ENCODE measurements at regions not wholly inside any gene's neighbourhood (a gene's known extent, or its start where the extent isn't known, plus 50 kb on each side); places are given as distances from the start of the nearest gene placed in this dataset.
"Not testable (repeated sequence)": the region's sequence is repeated elsewhere in the genome, so short reads cannot be mapped to it uniquely, and the experiment has no call there.

DNA sequence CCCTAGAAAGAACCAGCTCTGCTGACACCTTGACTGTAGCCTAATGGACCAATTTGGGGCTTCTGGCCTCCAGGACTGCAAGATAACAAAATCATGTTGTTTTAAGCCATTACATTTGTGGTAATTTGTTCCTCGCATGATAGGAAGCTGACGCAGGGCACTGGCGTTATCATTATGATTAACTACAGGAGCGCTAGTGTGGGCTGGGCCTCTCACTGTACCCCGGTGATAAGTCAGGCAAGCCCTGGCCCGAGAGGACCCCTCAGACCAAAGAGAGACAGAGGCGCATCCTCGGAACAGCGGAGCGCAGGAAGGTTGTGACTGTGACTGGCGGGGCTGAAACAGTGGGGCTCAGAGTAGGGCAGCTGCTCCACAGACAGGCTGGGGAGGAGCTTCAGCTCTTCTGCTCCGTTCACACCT is 150.3 kb upstream of the CHST15 start:
- Histone ChIP-seq H3K9ac (ENCODE audit: low read length in 2 of 2) (no peak overlapping the region), H3K27ac (ENCODE audit: low read length) (no peak overlapping the region), H3K36me3 (ENCODE audit: control insufficient read depth in 2 of 2, insufficient read depth in 2 of 2, low read length in 2 of 2) (no peaks in the 10 kb centered on the region), H3K27me3 (ENCODE audit: control insufficient read depth in 1 of 2, insufficient read depth in 2 of 2, low read length in 2 of 2) (no peaks in the 10 kb centered on the region), H3K4me3 (ENCODE audit: low read length in 2 of 2) (no peak overlapping the region), H3K9me3 (ENCODE audit: control insufficient read depth in 2 of 2, low read length in 2 of 2) (no peaks in the 10 kb centered on the region), H3K4me1 (ENCODE audit: control insufficient read depth, insufficient read depth, low read length) (no peaks in the 10 kb centered on the region)

DNA sequence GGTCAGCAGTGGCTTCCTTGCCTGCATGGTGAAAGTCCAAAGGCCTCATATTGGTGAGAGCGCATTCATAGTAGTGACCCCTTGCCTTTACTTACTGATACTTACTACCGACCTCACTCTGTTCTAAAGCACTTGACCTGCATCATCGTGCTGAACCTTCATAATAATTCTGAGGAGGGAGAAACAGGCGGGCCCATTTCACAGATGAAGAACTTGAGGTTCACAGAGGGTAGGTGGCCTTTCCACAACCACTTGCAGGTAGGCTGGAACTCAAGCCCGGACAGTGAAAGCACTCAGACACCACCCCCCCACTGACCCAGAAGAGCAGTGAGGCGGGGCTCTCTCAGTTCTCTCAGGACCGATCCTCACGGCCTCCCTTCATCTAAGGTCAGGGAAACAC is 149.4 kb upstream of the CHST15 start:
- Histone ChIP-seq H3K4me3 (ENCODE audit: low read length in 2 of 2) (no peak overlapping the region), H3K27me3 (ENCODE audit: control insufficient read depth in 1 of 2, insufficient read depth in 2 of 2, low read length in 2 of 2) (no peaks in the 10 kb centered on the region), H3K36me3 (ENCODE audit: control insufficient read depth in 2 of 2, insufficient read depth in 2 of 2, low read length in 2 of 2) (no peaks in the 10 kb centered on the region), H3K9ac (ENCODE audit: low read length in 2 of 2) (no peak overlapping the region), H3K27ac (ENCODE audit: low read length) (no peak overlapping the region), H3K9me3 (ENCODE audit: control insufficient read depth in 2 of 2, low read length in 2 of 2) (no peaks in the 10 kb centered on the region), H3K4me1 (ENCODE audit: control insufficient read depth, insufficient read depth, low read length) (no peaks in the 10 kb centered on the region)

DNA sequence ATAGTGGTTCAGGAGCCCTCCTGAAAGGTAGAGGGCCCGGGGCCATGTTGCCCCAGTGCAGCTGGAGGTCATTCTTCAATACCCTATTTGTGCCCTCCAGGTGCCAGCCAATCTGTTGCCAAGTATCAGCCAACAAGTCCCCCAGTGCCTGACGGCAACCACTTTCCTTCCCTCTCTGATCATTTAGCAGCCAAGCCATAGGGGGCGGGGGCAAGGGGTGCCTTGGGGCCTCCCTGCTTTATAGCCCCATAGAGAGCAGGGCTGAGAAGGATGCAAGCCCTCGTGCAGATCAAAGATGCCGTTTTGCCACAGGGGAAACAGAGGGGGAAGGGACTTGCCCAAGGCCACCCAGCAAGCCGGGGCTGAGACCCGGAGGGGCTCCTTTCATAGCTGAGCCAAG is 149.0 kb upstream of the CHST15 start:
- Histone ChIP-seq H3K4me3 (ENCODE audit: low read length in 2 of 2) (no peak overlapping the region), H3K9me3 (ENCODE audit: control insufficient read depth in 2 of 2, low read length in 2 of 2) (no peaks in the 10 kb centered on the region), H3K27me3 (ENCODE audit: control insufficient read depth in 1 of 2, insufficient read depth in 2 of 2, low read length in 2 of 2) (no peaks in the 10 kb centered on the region), H3K36me3 (ENCODE audit: control insufficient read depth in 2 of 2, insufficient read depth in 2 of 2, low read length in 2 of 2) (no peaks in the 10 kb centered on the region), H3K4me1 (ENCODE audit: control insufficient read depth, insufficient read depth, low read length) (no peaks in the 10 kb centered on the region), H3K27ac (ENCODE audit: low read length) (no peak overlapping the region), H3K9ac (ENCODE audit: low read length in 2 of 2) (no peak overlapping the region)

DNA sequence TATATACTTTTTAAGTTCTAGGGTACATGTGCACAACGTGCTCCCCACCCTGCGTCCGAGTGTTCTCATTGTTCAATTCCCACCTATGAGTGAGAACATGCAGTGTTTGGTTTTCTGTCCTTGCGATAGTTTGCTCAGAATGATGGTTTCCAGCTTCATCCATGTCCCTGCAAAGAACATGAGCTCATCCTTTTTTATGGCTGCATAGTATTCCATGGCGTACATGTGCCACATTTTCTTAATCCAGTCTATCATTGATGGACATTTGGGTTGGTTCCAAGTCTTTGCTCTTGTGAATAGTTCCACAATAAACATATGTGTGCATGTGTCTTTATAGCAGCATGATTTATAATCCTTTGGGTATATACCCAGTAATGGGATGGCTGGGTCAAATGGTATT is 148.1 kb upstream of the CHST15 start:
- H3K4me3 ChIP-seq (ENCODE audit: low read length in 2 of 2); H3K4me1 ChIP-seq (ENCODE audit: control insufficient read depth, insufficient read depth, low read length); H3K9ac ChIP-seq (ENCODE audit: low read length in 2 of 2); H3K36me3 ChIP-seq (ENCODE audit: control insufficient read depth in 2 of 2, insufficient read depth in 2 of 2, low read length in 2 of 2); H3K27ac ChIP-seq (ENCODE audit: low read length); H3K27me3 ChIP-seq (ENCODE audit: control insufficient read depth in 1 of 2, insufficient read depth in 2 of 2, low read length in 2 of 2); H3K9me3 ChIP-seq (ENCODE audit: control insufficient read depth in 2 of 2, low read length in 2 of 2): not testable (repeated sequence)

DNA sequence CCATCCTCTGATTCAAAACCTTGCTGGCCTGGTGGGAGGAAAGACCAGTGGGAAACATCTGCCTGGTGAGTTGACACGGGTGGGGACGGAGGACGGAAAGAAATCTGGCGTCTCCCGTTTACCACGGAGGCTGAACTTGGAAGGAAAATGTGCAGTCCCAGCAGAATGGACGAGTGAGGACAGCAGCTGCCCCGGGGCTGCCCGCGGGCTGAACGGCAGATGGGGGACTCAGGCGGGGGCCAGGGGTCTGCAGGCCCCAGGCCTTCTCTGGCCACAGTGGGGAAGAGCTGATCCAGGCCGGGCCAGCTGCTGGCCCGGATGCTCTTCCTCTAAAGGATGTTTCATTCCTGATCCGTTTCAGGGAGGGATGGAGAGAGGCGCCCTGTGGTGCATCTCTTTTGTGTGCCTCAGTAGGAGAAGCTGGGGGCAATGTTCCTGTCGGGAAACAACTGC is 147.5 kb upstream of the CHST15 start:
- H3K4me3 ChIP-seq (ENCODE audit: low read length in 2 of 2) = no peak overlapping the region
- no peak overlapping the region for H3K27ac ChIP-seq (ENCODE audit: low read length)
- H3K36me3 ChIP-seq (ENCODE audit: control insufficient read depth in 2 of 2, insufficient read depth in 2 of 2, low read length in 2 of 2) = no peaks in the 10 kb centered on the region
- H3K9me3 ChIP-seq (ENCODE audit: control insufficient read depth in 2 of 2, low read length in 2 of 2) = peaks cover 2 to 3% of the 10 kb centered on the region in 2 donors
- H3K9ac ChIP-seq (ENCODE audit: low read length in 2 of 2) = no peak overlapping the region
- H3K27me3 ChIP-seq (ENCODE audit: control insufficient read depth in 1 of 2, insufficient read depth in 2 of 2, low read length in 2 of 2) = no peaks in the 10 kb centered on the region
- no peaks in the 10 kb centered on the region for H3K4me1 ChIP-seq (ENCODE audit: control insufficient read depth, insufficient read depth, low read length)

DNA sequence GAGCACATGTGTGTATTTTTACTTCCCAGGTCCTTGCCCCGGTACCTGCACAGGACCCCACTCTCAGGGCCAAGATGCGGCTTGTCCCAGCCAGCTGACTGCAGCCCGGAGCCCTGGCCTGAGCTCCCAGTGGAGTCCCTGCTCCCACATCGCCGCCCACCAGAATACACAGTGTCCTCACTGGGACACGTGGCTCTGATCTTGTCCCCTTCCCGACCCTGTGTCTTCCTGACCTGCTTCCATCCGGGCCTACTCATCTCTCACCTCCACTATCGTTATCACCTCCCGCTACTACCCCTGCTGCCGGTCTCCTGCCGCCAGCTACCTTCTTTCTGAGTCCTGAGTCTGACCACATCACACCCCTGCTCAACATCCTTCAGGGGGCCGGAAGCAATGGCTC is 146.3 kb upstream of the CHST15 start:
- no peak overlapping the region for H3K9ac ChIP-seq (ENCODE audit: low read length in 2 of 2)
- no peak overlapping the region for H3K4me3 ChIP-seq (ENCODE audit: low read length in 2 of 2)
- peaks cover 2 to 3% of the 10 kb centered on the region in 2 donors for H3K9me3 ChIP-seq (ENCODE audit: control insufficient read depth in 2 of 2, low read length in 2 of 2)
- H3K27ac ChIP-seq (ENCODE audit: low read length) = no peak overlapping the region
- H3K27me3 ChIP-seq (ENCODE audit: control insufficient read depth in 1 of 2, insufficient read depth in 2 of 2, low read length in 2 of 2) = no peaks in the 10 kb centered on the region
- no peaks in the 10 kb centered on the region for H3K4me1 ChIP-seq (ENCODE audit: control insufficient read depth, insufficient read depth, low read length)
- H3K36me3 ChIP-seq (ENCODE audit: control insufficient read depth in 2 of 2, insufficient read depth in 2 of 2, low read length in 2 of 2) = no peaks in the 10 kb centered on the region

DNA sequence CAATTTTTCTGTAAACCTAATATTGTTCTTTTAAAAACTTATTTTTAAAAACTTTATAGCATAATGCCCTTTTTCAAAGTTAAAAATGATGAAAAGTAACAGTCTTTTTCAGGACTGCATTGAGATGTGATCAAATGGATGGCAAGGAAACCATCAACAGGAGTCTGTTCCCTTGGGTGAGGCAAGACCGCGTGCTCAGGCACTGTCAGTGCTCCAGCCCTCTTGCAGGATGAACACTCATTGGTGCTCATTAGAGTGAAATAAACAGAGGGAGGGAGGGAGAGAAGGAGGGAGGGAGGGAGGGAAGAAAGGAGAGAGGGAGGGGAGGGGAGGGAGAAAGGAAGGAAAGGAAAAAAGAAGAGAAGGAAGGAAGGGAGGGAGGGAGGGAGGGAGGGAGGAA is 145.7 kb upstream of the CHST15 start:
- H3K27me3 ChIP-seq (ENCODE audit: control insufficient read depth in 1 of 2, insufficient read depth in 2 of 2, low read length in 2 of 2) = no peaks in the 10 kb centered on the region
- H3K36me3 ChIP-seq (ENCODE audit: control insufficient read depth in 2 of 2, insufficient read depth in 2 of 2, low read length in 2 of 2) = no peaks in the 10 kb centered on the region
- no peaks in the 10 kb centered on the region for H3K4me1 ChIP-seq (ENCODE audit: control insufficient read depth, insufficient read depth, low read length)
- H3K27ac ChIP-seq (ENCODE audit: low read length) = no peak overlapping the region
- peaks cover 2 to 3% of the 10 kb centered on the region in 2 donors for H3K9me3 ChIP-seq (ENCODE audit: control insufficient read depth in 2 of 2, low read length in 2 of 2)
- no peak overlapping the region for H3K4me3 ChIP-seq (ENCODE audit: low read length in 2 of 2)
- H3K9ac ChIP-seq (ENCODE audit: low read length in 2 of 2) = no peak overlapping the region

DNA sequence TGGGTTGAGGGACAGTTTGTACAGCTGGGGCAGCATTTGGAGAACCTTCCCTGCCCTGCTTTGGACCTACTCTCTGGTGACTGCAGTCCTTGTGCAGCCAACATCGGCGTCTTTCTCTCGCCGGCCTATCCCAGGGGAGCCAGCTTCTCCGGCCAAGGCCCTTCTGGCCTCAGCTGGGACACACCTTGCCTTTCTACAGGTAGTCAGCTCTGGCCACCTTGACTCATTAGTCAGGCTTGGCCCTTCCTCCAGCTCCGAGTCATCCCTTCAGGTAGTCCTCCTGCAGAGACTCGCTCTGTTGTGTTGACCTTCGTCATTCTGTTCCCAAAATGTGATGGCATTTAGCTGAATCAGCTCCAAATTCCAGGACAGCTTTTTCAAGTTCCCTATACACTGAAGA is 145.0 kb upstream of the CHST15 start:
- no peaks in the 10 kb centered on the region for H3K4me1 ChIP-seq (ENCODE audit: control insufficient read depth, insufficient read depth, low read length)
- no peaks in the 10 kb centered on the region for H3K36me3 ChIP-seq (ENCODE audit: control insufficient read depth in 2 of 2, insufficient read depth in 2 of 2, low read length in 2 of 2)
- no peak overlapping the region for H3K4me3 ChIP-seq (ENCODE audit: low read length in 2 of 2)
- peaks cover 2 to 3% of the 10 kb centered on the region in 2 donors for H3K9me3 ChIP-seq (ENCODE audit: control insufficient read depth in 2 of 2, low read length in 2 of 2)
- no peaks in the 10 kb centered on the region for H3K27me3 ChIP-seq (ENCODE audit: control insufficient read depth in 1 of 2, insufficient read depth in 2 of 2, low read length in 2 of 2)
- no peak overlapping the region for H3K27ac ChIP-seq (ENCODE audit: low read length)
- H3K9ac ChIP-seq (ENCODE audit: low read length in 2 of 2) = no peak overlapping the region

DNA sequence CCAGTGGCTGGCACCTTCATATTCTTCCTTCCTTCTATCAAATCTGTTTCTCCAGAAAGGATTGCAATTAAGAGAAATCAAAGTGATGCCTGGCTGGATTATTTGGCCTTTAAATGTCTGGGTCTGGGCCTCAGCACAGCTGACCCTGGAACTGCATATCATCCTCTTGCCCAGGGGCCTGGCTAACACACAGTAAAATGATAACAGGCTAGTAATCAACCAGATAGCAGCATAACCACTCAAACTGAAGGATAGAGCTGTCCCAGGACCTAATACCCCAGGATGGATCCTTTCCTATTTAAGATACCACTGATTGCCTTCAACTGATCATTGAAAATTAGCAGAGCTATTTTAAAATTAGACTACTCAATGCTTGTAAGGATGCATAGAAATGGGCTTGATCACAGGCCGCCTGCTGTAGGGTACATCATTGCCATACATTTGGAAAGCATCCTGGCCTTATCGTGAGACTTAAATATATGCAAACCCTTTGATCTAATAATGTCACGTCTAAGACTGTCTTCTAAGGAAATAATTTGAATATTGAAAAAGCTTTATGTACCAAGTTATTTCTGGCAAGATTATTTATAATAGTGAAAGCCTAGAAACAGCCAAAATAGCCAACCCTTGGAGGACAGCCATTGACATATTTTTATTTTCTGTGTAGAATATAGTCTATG is 144.0 kb upstream of the CHST15 start:
- Histone ChIP-seq H3K9ac (ENCODE audit: low read length in 2 of 2) (no peak overlapping the region), H3K4me3 (ENCODE audit: low read length in 2 of 2) (no peak overlapping the region), H3K36me3 (ENCODE audit: control insufficient read depth in 2 of 2, insufficient read depth in 2 of 2, low read length in 2 of 2) (no peaks in the 10 kb centered on the region), H3K27me3 (ENCODE audit: control insufficient read depth in 1 of 2, insufficient read depth in 2 of 2, low read length in 2 of 2) (no peaks in the 10 kb centered on the region), H3K4me1 (ENCODE audit: control insufficient read depth, insufficient read depth, low read length) (no peaks in the 10 kb centered on the region), H3K27ac (ENCODE audit: low read length) (no peak overlapping the region), H3K9me3 (ENCODE audit: control insufficient read depth in 2 of 2, low read length in 2 of 2) (peaks cover 2 to 3% of the 10 kb centered on the region in 2 donors)

DNA sequence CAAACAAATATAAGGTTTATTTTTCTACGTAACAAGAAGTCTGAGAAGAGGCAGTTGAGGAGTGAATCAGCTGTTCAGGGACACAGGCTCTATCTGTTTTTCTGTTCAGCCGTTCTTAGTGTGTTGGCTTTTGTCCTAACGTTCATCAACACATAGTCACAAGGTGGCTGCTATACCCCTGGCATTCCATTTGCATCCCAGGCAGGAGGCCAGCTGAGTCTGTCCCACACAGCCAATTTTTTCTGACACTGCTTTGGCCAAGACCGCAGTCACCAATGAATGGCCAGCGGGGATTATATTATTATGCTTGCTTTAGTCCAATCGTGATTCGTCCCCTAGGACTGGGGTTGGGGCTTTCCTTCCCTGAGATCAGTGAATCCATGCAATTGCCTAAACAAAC is 143.4 kb upstream of the CHST15 start:
- no peak overlapping the region for H3K27ac ChIP-seq (ENCODE audit: low read length)
- no peaks in the 10 kb centered on the region for H3K36me3 ChIP-seq (ENCODE audit: control insufficient read depth in 2 of 2, insufficient read depth in 2 of 2, low read length in 2 of 2)
- no peak overlapping the region for H3K9ac ChIP-seq (ENCODE audit: low read length in 2 of 2)
- no peak overlapping the region for H3K4me3 ChIP-seq (ENCODE audit: low read length in 2 of 2)
- H3K4me1 ChIP-seq (ENCODE audit: control insufficient read depth, insufficient read depth, low read length) = no peaks in the 10 kb centered on the region
- peaks cover 2 to 3% of the 10 kb centered on the region in 2 donors for H3K9me3 ChIP-seq (ENCODE audit: control insufficient read depth in 2 of 2, low read length in 2 of 2)
- H3K27me3 ChIP-seq (ENCODE audit: control insufficient read depth in 1 of 2, insufficient read depth in 2 of 2, low read length in 2 of 2) = no peaks in the 10 kb centered on the region

DNA sequence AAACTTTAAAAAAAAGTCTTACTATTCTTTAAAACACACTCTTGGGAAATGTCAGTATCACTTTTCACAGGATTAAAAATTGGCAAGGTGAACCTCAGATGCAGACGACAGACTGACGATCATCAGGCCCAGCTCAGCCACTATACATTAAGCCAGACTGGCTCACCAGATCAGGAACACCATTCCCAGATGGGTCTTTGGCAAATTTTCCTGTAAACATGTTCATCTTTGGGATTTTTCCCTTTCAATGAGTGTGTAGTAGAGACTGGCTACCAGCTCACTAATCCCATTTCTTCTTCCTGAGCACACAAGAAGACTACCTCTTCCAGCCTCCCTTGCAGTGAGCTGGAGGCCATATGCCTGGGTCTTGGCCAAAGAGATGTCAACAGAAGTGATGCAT is 142.7 kb upstream of the CHST15 start:
- Histone ChIP-seq H3K4me3 (ENCODE audit: low read length in 2 of 2) (no peak overlapping the region), H3K9ac (ENCODE audit: low read length in 2 of 2) (no peak overlapping the region), H3K36me3 (ENCODE audit: control insufficient read depth in 2 of 2, insufficient read depth in 2 of 2, low read length in 2 of 2) (no peaks in the 10 kb centered on the region), H3K27ac (ENCODE audit: low read length) (no peak overlapping the region), H3K4me1 (ENCODE audit: control insufficient read depth, insufficient read depth, low read length) (no peaks in the 10 kb centered on the region), H3K27me3 (ENCODE audit: control insufficient read depth in 1 of 2, insufficient read depth in 2 of 2, low read length in 2 of 2) (no peaks in the 10 kb centered on the region), H3K9me3 (ENCODE audit: control insufficient read depth in 2 of 2, low read length in 2 of 2) (peaks cover 2 to 3% of the 10 kb centered on the region in 2 donors)

Data from stomach smooth muscle (tissue), 2 donors.